Right lobe of liver (tissue), 4 donors: ENCODE measurements at regions not wholly inside any gene's neighbourhood (a gene's known extent, or its start where the extent isn't known, plus 50 kb on each side); places are given as distances from the start of the nearest gene placed in this dataset.

Experiments used
- POLR2A ChIP-seq: fragments of 450-650 bp; IDR thresholded peaks from one replicate; pipeline ENCODE4 v1.6.1; 2017; ENCODE audit warnings: antibody characterized with exemption, mild to moderate bottlenecking
- TF ChIP-seq, protein P1 (sequence below), 4 donors: fragments of 200-600 bp in 3 of 4; fragments of 450-650 bp in 1 of 4; IDR thresholded peaks; one replicate each; pipeline versions ENCODE4 v1.5.1 to v1.8.0; 2016 to 2022; ENCODE audit warnings: antibody characterized with exemption in 4 of 4, mild to moderate bottlenecking in 2 of 4
- donor health status: DM: no; HTN: no; CAD: no.
- donor health status: DM: no; HTN: no; CAD: no.
- donor health status: DM: no; HTN: yes; CAD: no.

DNA sequence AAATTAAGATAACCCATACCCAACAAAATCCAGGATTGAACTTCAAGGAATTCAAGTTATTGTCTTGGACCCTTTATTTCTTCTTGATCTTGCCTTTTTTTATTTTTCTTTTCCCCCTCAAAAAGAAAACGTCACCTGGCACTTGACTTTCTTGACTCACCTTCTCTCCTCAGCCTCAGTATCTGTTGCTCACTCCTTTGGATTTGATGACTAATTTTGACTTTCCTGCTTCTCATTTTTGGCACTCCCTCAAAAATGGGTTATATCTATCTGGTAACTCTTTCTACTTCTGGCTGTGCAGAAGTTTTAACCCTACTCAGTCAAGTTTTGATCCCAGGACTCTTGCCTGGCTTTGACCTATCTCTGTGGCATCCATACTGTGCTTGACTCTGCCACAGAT is 66.6 kb upstream of the SPATA31D4 start:
- TF ChIP-seq, protein P1, sequence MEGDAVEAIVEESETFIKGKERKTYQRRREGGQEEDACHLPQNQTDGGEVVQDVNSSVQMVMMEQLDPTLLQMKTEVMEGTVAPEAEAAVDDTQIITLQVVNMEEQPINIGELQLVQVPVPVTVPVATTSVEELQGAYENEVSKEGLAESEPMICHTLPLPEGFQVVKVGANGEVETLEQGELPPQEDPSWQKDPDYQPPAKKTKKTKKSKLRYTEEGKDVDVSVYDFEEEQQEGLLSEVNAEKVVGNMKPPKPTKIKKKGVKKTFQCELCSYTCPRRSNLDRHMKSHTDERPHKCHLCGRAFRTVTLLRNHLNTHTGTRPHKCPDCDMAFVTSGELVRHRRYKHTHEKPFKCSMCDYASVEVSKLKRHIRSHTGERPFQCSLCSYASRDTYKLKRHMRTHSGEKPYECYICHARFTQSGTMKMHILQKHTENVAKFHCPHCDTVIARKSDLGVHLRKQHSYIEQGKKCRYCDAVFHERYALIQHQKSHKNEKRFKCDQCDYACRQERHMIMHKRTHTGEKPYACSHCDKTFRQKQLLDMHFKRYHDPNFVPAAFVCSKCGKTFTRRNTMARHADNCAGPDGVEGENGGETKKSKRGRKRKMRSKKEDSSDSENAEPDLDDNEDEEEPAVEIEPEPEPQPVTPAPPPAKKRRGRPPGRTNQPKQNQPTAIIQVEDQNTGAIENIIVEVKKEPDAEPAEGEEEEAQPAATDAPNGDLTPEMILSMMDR (IDR thresholded peaks at IDR 0.05) = no peak
- no peak for TF ChIP-seq POLR2A
